A673 (cell line): ENCODE measurements at regions not wholly inside any gene's neighbourhood (a gene's known extent, or its start where the extent isn't known, plus 50 kb on each side); places are given as distances from the start of the nearest gene placed in this dataset.
"Not testable (repeated sequence)": the region's sequence is repeated elsewhere in the genome, so short reads cannot be mapped to it uniquely, and the experiment has no call there.

Experiments used
- CTCF ChIP-seq: fragments of 300-800, 200-600 bp; sonication (generic); conservative IDR thresholded peaks from 2 replicates; pipeline ENCODE4 v1.5.1; 2017; ENCODE audit warnings: low read depth, mild to moderate bottlenecking, antibody characterized with exemption, low read length, moderate library complexity, mixed read lengths
- EZH2 ChIP-seq: fragments of 200-600 bp; sonication (generic); IDR thresholded peaks from 2 replicates; pipeline ENCODE4 v1.6.1; 2017; ENCODE audit warnings: borderline replicate concordance, low read depth, mild to moderate bottlenecking, mixed read lengths, antibody characterized with exemption, low read length; ENCODE audit not compliant: poor library complexity, severe bottlenecking

DNA sequence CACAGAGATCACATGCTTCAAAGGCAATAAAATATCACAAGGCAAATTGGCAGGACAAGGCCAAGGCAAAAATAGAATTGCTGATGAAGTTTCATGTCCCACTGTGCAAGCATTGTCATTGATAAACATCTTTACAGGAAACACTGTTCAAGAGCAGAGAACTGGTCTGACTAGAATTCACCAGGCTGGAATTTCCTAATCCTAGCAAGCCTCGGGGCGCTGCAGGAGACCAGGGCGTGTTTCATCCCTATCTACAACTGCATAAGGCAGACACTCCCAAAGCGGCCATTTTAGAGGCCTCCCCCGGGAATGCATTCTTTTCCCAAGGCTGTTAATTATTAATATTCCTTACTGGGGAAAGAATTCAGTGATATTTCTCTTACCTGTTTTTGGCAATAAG, 103.7 kb upstream of the GHR start:
- not testable (repeated sequence) for TF ChIP-seq EZH2, CTCF
